HEK293T (cell line): ENCODE measurements at regions not wholly inside any gene's neighbourhood (a gene's known extent, or its start where the extent isn't known, plus 50 kb on each side); places are given as distances from the start of the nearest gene placed in this dataset.

Source experiments
- CTBP1 ChIP-seq: fragments of 450-650 bp; IDR thresholded peaks from 2 replicates; pipeline ENCODE4 v1.6.1; 2016; ENCODE audit warnings: borderline replicate concordance
- HDGF ChIP-seq: fragments of 450-650 bp; IDR thresholded peaks from 2 replicates; pipeline ENCODE4 v1.6.1; 2017; ENCODE audit warnings: antibody characterized with exemption, borderline replicate concordance
- NFRKB ChIP-seq: fragments of 450-650 bp; IDR thresholded peaks from 2 replicates; pipeline ENCODE4 v1.6.1; 2016; ENCODE audit warnings: mild to moderate bottlenecking, moderate library complexity
- SUZ12 ChIP-seq: fragments of 450-650 bp; IDR thresholded peaks from 2 replicates; pipeline ENCODE4 v1.6.1; 2016; ENCODE audit warnings: mild to moderate bottlenecking
- TARDBP ChIP-seq: fragments of 450-650 bp; IDR thresholded peaks from 2 replicates; pipeline ENCODE4 v1.6.1; 2016

DNA sequence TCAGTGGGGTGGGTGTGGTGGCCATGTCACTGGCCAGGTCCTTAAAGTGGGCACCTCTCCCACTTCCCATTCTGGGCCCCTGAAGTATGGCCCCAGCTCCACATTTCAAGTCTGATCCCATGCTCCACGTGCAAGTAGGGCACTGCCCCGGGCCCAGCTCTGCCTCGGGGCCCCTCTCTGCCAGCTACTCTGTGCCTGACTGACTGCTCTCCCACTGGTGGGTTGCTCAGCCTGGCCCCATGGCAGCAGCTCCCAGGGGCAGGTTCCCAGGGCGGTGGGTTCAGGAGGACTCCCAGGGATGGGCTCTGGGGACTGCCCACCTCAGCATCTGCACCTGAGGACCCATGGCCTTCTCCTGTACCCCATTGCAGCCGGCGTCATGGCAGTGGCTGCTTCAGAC is 110.2 kb upstream of the FAM180A start:
- TF ChIP-seq SUZ12, result no peak
- no peak for TF ChIP-seq HDGF
- TF ChIP-seq TARDBP, result no peak
- no peak for TF ChIP-seq NFRKB
- no peak for TF ChIP-seq CTBP1
